ENCODE measurements at regions not wholly inside any gene's neighbourhood (a gene's known extent, or its start where the extent isn't known, plus 50 kb on each side); places are given as distances from the start of the nearest gene placed in this dataset.
"Not testable (repeated sequence)": the region's sequence is repeated elsewhere in the genome, so short reads cannot be mapped to it uniquely, and the experiment has no call there.

GRCh38 chr15:63444611-63445010, 59.8 kb upstream of the USP3 start:
- intact Hi-C loops (cut with DNase I), result no loop called here
- Histone ChIP-seq H3K9me3 (no peaks in the 10 kb centered on the region), H3K4me1 (peaks cover 0 to 1% of the 10 kb centered on the region in 2 donors), H3K27ac (no peak overlapping the region), H3K36me3 (no peaks in the 10 kb centered on the region), H3K27me3 (no peaks in the 10 kb centered on the region), H3K4me3 (replicated peaks in 1 of 3) (no peak overlapping the region)
- TF ChIP-seq CTCF (IDR thresholded peaks at IDR 0.05) (no peak), POLR2A (IDR thresholded peaks at IDR 0.05) (no peak)
- no peak for DNase-seq

- DNase-seq, result no peak
- Histone ChIP-seq H3K4me3 (replicated peaks in 1 of 3) (no peak overlapping the region), H3K9me3 (no peaks in the 10 kb centered on the region), H3K36me3 (no peaks in the 10 kb centered on the region), H3K4me1 (peaks cover 0 to 4% of the 10 kb centered on the region in 2 donors), H3K27ac (no peak overlapping the region), H3K27me3 (no peaks in the 10 kb centered on the region)
- intact Hi-C loops (cut with DNase I), result no loop called here
- 79 to 80% methylated on average over 7 of the region's 7 CpGs for WGBS, 2 donors
- TF ChIP-seq CTCF (IDR thresholded peaks at IDR 0.05) (no peak), POLR2A (IDR thresholded peaks at IDR 0.05) (no peak)
These were observed 58.1 kb upstream of the USP3 start for GRCh38 chr15:63446255-63446654.

- H3K9me3 ChIP-seq, result no peaks in the 10 kb centered on the region
- intact Hi-C loops (cut with DNase I), result no loop called here
- DNase-seq, result no peak
- TF ChIP-seq CTCF (IDR thresholded peaks at IDR 0.05) (no peak), POLR2A (IDR thresholded peaks at IDR 0.05) (no peak)
- no peak overlapping the region for H3K27ac ChIP-seq
- peaks cover 0 to 4% of the 10 kb centered on the region in 2 donors for H3K4me1 ChIP-seq
- H3K36me3 ChIP-seq, result no peaks in the 10 kb centered on the region
- 83 to 90% methylated on average over 4 of the region's 4 CpGs for WGBS, 2 donors
- H3K27me3 ChIP-seq, result no peaks in the 10 kb centered on the region
- H3K4me3 ChIP-seq (replicated peaks in 1 of 3), result no peak overlapping the region
These were observed 57.2 kb upstream of the USP3 start for GRCh38 chr15:63447017-63447676.

- Histone ChIP-seq H3K36me3 (no peaks in the 10 kb centered on the region), H3K4me1 (peaks cover 0 to 9% of the 10 kb centered on the region in 2 donors), H3K4me3 (replicated peaks in 1 of 3) (no peak overlapping the region), H3K9me3 (no peaks in the 10 kb centered on the region), H3K27me3 (no peaks in the 10 kb centered on the region), H3K27ac (no peak overlapping the region)
- no peak for TF ChIP-seq CTCF (IDR thresholded peaks at IDR 0.05)
- no peak for TF ChIP-seq POLR2A (IDR thresholded peaks at IDR 0.05)
- intact Hi-C loops (cut with DNase I), result no loop called here
- 84 to 85% methylated on average over 4 of the region's 4 CpGs for WGBS, 2 donors
- no peak for DNase-seq
These were observed 56.1 kb upstream of the USP3 start for GRCh38 chr15:63448266-63448665.

GRCh38 chr15:63448872-63449555, 55.4 kb upstream of the USP3 start:
- H3K9me3 ChIP-seq; H3K36me3 ChIP-seq; DNase-seq; H3K27ac ChIP-seq; intact Hi-C loops (cut with DNase I); H3K4me3 ChIP-seq (replicated peaks in 1 of 3); H3K4me1 ChIP-seq; H3K27me3 ChIP-seq: not testable (repeated sequence)
- 94% methylated on average over 11 of the region's 11 CpGs for WGBS, 2 donors
